GM19452 (cell line): ENCODE measurements at regions not wholly inside any gene's neighbourhood (a gene's known extent, or its start where the extent isn't known, plus 50 kb on each side); places are given as distances from the start of the nearest gene placed in this dataset.

ENCODE experiments used
- ATAC-seq: cut with Tn5 transposase; IDR thresholded peaks from one replicate; pipeline ENCODE4 v1.9.1; 2021; ENCODE audit not compliant: unreplicated experiment

DNA sequence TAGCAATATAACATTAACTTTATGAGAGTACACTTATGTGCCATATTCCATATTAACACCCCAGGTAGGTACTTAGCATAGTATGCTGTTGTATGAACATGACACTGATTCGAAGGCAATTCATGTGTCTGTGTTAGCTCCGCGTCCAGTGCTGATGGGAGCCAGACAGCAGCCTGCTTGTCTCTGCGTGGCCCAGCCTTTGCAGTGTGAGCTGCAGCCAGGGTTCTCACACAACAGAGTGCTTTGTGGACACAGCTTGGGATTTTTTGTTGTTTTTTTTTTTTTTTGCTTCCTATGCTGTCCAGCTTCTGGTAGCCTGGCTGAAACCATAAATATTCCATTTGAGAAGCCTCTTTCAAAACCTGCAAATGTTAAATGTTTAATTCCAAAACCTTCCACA is 350.9 kb downstream of the SMOC2 start:
- ATAC-seq: no peak

GRCh38 chr6:168789699-168790098 is 348.7 kb downstream of the SMOC2 start:
- no peak for ATAC-seq

- no peak for ATAC-seq
These were observed 344.9 kb downstream of the SMOC2 start for GRCh38 chr6:168785720-168786511.

- ATAC-seq: no peak
These were observed 343.4 kb downstream of the SMOC2 start for GRCh38 chr6:168784426-168784825.

GRCh38 chr6:168783720-168784119 is 342.7 kb downstream of the SMOC2 start:
- ATAC-seq: no peak

- ATAC-seq: no peak
These were observed 341.3 kb downstream of the SMOC2 start for GRCh38 chr6:168782187-168782751.

DNA sequence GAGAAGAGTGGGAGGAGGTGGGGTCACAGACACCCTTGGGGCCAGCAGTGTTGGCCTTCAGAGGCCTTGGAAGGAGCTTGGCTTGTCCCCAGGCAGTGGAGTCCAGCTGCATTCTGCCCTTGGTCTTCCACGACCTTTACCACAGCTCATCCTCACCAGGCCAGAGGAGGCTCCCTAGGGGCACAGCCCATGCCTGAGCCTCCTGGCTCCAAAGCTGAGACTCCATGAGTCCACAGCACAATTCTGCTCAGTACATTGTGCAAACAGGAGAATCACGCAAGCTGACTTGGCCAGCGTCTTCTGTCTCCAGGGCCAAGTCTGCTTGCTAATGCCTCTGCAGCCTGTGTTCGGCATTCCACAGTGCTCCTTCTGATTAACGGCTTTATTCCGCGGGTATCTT is 337.2 kb downstream of the SMOC2 start:
- no peak for ATAC-seq

DNA sequence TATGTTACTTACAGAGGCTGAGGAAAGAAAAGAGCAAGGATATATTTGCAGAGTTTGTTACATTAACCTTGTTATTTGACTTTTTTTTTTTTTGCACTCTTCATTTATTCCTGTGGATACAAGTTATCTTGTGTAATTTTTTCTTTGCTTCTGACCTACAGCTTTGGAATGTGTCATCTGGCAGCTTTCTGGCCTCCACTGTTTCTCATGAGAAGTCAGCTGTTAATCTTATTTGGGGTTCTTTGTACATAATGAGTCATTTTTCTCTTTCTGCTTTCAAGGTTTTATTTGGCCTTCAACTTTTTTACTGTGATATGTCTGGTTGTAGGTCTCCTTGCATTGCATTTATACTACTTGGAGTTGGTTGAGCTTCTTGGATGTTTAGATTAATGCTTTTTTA is 333.4 kb downstream of the SMOC2 start:
- ATAC-seq: no peak

DNA sequence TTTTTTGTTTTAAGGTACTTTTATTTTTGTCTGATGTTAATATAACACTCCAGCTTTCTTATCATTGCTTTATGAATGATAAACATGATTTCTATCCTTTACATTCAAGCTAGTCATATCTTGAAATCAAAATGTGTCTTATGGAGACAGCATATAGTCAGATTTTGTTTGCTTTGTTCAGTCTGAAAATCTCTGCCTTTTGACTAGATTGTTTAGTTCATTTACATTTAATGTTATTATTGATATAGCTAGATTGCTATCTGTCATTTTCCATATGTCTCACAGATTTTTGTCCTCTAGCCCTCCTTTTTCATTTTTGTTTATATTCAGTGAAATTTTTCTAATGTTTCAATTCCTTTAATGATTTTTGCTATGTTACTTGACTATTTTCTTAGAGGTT is 332.8 kb downstream of the SMOC2 start:
- no peak for ATAC-seq

- no peak for ATAC-seq
These were observed 324.8 kb downstream of the SMOC2 start for GRCh38 chr6:168765752-168766151.

DNA sequence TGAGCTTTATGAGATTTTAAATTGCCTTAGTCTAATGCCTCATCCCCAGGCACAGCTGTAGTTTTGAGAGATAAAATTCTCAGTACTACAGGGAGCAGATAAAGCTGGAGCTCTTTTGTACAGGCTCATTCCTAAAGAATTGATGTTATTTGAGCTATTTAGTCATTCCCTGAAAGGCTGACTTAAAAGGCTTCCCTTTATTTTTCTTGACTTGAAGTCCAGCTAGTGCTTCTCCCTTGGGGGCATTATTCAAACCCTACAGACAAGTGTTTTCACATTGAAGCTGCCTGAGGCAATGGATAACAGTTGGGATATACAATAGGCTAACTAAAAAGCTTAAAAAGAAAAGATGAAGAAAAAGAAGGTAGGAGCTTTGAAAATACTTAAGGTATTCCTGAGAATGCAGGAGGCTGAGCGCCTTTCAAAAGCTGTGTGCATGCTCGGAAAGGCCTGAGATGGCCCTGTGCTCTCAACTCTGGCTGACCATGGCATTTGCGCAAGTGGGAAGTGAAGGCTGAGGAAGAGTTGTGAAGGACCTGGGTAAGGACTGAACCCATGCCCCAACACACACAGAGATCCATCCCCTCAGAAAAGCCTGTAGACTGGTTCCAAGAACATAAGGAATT is 315.1 kb downstream of the SMOC2 start:
- ATAC-seq: no peak

DNA sequence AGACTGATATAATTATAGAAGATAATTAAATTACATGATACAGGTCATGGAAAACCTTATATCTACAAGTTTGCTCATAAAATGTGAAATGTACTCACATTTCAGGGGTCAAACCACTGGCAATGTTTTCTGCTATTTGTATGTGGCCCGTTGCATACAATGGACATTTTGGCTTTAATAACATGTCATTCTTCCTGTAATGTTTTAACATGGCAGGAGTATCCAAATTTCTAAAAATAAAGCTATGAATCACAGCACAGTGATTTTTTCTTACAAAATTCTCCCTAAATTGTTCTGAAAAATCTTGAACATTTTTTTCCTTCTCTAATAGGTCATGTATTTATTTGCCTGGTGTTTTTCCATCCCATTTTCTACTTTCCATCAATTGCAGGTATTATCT is 305.7 kb downstream of the SMOC2 start:
- no peak for ATAC-seq

DNA sequence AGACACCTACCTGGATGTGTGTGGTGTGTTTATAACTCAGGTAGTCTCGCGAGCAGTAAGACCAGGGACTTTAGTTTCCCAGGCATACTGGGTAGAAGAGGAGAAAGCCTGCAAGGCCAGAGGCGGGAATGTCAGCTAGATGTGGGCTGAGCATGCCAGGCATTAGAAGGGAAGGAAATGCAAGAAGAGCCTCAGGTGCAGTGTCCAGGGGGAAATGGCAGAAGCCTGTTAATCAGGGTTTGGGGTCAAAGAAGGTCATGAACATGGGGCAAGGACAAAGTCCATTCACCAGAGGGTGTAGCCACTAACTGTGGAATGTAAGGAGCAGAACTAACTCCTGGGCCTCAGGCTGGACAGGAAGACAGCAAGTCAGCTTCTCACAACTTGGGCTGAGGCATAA is 305.0 kb downstream of the SMOC2 start:
- no peak for ATAC-seq

DNA sequence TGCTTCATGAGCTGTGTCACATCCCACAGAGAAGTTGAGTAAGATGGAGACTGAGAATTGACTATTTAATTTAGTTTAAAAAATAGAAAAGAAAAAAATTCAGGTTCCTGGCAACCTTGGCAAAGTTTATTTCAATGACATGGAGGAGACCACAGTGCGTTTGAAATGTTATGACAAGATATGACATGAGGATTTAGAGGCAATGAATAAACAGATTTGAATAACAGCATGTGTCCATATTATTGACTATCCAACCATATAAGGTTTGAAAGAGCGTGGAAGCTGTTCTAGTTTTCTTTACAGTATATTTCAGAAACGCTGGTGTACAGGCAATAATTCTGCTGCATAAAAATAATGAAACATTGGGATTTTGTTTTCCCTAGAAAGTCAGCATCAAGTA is 303.9 kb downstream of the SMOC2 start:
- no peak for ATAC-seq

- ATAC-seq: no peak
These were observed 301.2 kb downstream of the SMOC2 start for GRCh38 chr6:168741942-168742782.

- no peak for ATAC-seq
These were observed 300.3 kb downstream of the SMOC2 start for GRCh38 chr6:168741305-168741704.

GRCh38 chr6:168739381-168739780 is 298.4 kb downstream of the SMOC2 start:
- no peak for ATAC-seq

GRCh38 chr6:168737481-168737880 is 296.5 kb downstream of the SMOC2 start:
- no peak for ATAC-seq

DNA sequence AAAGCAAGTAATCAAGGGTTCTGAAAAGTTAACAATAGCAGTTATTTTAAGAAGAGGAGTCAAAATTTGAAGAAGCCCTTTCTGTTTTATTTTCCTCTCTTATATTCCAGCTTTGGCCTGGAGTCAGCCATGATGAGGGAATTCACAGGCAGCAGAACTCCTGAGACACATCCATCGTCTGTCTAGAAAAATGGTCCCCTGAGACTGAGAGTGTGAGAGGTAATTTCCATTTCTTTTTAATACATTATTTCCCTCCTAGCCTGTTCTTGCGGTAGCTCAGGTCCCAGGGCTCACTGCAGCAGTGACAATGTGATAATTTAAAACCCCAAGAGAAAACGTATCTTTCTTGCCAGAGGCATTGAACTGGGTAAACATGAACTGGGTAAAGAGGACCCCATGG is 296.0 kb downstream of the SMOC2 start:
- no peak for ATAC-seq

- no peak for ATAC-seq
These were observed 295.1 kb downstream of the SMOC2 start for GRCh38 chr6:168736039-168736438.

DNA sequence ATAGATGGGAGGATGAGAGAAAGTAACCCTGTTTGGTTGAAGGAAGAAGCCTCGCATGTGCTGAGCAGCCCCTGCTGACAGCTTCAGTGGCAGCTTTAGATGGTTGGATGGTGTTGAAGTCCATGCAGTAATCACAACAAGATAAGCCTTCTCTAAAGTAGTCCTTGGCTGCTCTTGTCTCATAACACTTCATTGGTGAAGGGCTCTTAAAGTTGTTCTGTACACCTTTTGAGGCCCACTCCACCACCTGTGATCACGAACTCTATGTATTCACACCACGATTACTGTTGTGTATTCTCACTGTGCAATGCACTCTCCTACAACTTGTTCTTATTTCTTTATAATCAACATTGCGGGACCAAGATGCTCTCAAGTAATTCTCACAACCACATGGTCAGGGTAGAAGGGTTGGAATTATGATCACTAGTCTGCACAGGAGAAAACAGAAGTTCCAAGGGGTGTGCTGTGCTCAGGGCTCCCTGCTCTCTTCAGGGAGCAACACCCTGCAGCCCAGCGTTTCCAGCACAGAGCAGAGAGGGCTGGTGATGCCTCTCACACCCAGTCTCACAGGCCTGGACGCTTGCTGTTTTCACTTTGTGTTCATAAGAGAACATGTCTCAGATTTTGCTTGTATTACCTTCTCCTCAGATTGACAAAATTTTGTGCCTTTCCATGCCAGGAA is 294.4 kb downstream of the SMOC2 start:
- no peak for ATAC-seq
